ENCODE measurements at regions not wholly inside any gene's neighbourhood (a gene's known extent, or its start where the extent isn't known, plus 50 kb on each side); places are given as distances from the start of the nearest gene placed in this dataset.

DNA sequence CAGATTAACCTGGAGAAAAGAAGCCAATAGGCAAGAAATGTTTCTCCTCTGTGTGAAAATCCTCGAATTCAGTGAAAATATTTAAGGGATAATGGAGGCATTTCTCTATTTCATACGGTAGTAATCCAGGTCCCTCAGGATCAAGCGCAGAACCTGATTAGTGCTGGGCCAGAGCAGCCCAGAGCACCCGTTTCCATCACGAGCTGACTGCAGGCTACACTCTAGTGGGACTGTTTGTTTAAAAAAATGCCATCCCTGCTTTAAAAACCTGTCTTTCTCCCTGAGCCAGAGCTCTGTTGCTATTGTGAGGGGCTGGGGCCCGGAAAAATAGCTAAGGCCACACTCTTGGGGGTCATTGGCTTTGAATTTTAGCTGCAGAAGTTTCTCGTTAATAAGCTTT, 223.2 kb upstream of the E2F8 start:
- no peak for DNase-seq (ENCODE audit: low read depth, low spot score)
- Histone ChIP-seq H3K4me3 (no peak overlapping the region), H3K9me3 (ENCODE audit: low read depth, low read length) (no peaks in the 10 kb centered on the region), H3K9ac (ENCODE audit: insufficient read length) (no peak overlapping the region), H3K36me3 (ENCODE audit: insufficient read depth, low read length) (no peaks in the 10 kb centered on the region), H3K27ac (no peak overlapping the region)
- TF ChIP-seq FOXP2 (optimal IDR thresholded peaks at IDR 0.05; ENCODE audit: control extremely low read depth, extremely low read length, insufficient read depth) (no peak), POLR2AphosphoS5 (IDR thresholded peaks at IDR 0.05; ENCODE audit: borderline replicate concordance, low read depth, low read length) (no peak), EZH2 (IDR thresholded peaks at IDR 0.05) (no peak)

DNA sequence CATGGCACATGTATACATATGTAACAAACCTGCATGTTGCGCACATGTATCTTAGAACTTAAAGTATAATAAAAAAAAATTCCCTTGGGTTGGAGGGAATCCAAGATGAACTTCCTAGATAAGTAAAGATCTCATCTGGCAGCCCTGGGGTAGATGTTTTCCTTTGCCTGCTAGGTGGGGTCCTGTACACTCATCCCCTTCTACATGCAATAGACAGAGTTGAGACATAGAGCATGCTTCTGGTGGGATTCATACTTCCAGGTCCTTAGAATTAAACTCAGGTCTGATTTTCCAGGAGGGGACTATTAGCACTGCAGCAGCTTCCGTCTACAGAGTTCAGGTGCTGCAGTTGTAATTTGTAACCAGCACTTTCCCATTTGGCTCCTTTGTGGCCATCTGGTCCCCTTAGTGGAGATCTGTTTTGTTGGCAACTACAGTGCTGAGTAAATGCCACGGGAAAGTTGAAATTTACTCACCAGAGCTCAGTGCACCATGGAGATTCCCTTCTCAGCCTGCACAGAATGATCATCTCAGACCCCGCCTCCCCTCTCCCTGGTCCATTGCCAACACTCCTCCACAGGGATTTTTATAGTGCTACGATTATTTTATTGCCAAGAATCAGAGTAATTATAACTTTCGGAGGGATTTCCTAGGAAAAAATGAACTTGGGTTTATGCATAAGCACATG, 220.1 kb upstream of the E2F8 start:
- H3K27ac ChIP-seq = no peak overlapping the region
- DNase-seq (ENCODE audit: low read depth, low spot score) = no peak
- TF ChIP-seq FOXP2 (optimal IDR thresholded peaks at IDR 0.05; ENCODE audit: control extremely low read depth, extremely low read length, insufficient read depth) (no peak), POLR2AphosphoS5 (IDR thresholded peaks at IDR 0.05; ENCODE audit: borderline replicate concordance, low read depth, low read length) (no peak), EZH2 (IDR thresholded peaks at IDR 0.05) (no peak)
- no peaks in the 10 kb centered on the region for H3K36me3 ChIP-seq (ENCODE audit: insufficient read depth, low read length)
- H3K9ac ChIP-seq (ENCODE audit: insufficient read length) = no peak overlapping the region
- H3K4me3 ChIP-seq = no peak overlapping the region
- H3K9me3 ChIP-seq (ENCODE audit: low read depth, low read length) = no peaks in the 10 kb centered on the region

DNA sequence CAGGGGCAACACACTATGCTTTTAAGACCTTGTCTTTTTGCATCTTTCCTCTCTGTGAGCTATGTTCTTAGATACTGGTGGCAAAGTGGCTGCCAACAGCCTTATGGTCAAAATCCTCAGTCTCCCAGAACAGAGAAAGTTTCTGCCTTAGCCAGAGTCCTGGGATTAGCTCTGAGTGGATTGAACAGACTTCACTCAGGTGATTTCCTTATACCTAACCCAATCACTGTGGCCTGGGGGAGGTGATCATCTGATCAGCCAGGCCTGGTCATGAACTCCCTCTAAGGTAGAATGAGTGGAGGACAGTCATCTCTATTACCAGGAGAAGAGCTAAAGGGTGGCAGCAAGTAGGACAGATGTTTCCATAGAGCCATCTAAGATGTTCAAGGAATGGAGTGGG, 218.5 kb upstream of the E2F8 start:
- Histone ChIP-seq H3K9ac (ENCODE audit: insufficient read length) (no peak overlapping the region), H3K27ac (no peak overlapping the region), H3K9me3 (ENCODE audit: low read depth, low read length) (no peaks in the 10 kb centered on the region), H3K4me3 (no peak overlapping the region), H3K36me3 (ENCODE audit: insufficient read depth, low read length) (no peaks in the 10 kb centered on the region)
- DNase-seq (ENCODE audit: low read depth, low spot score) = no peak
- TF ChIP-seq POLR2AphosphoS5 (IDR thresholded peaks at IDR 0.05; ENCODE audit: borderline replicate concordance, low read depth, low read length) (no peak), FOXP2 (optimal IDR thresholded peaks at IDR 0.05; ENCODE audit: control extremely low read depth, extremely low read length, insufficient read depth) (no peak), EZH2 (IDR thresholded peaks at IDR 0.05) (no peak)

DNA sequence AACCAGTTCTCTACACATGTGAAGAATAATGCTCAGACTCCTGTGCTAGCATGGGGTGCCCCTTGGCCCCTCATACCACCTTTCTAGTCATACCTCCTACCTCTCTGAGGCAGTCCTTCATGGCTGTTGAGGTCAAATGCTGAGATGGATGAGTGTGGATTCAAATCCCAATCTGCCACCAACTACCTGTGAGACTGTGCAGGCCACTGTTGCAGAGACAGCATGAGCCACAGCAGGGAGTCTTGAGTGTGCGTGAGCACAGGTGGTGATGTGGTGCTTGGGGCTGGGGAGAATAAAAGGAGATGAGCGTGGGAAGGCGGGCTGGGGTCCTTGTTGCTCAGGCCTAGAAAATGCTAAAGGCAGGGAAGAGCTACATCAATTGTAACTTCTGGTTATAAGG, 218.0 kb upstream of the E2F8 start:
- TF ChIP-seq EZH2 (IDR thresholded peaks at IDR 0.05) (no peak), FOXP2 (optimal IDR thresholded peaks at IDR 0.05; ENCODE audit: control extremely low read depth, extremely low read length, insufficient read depth) (no peak), POLR2AphosphoS5 (IDR thresholded peaks at IDR 0.05; ENCODE audit: borderline replicate concordance, low read depth, low read length) (no peak)

DNA sequence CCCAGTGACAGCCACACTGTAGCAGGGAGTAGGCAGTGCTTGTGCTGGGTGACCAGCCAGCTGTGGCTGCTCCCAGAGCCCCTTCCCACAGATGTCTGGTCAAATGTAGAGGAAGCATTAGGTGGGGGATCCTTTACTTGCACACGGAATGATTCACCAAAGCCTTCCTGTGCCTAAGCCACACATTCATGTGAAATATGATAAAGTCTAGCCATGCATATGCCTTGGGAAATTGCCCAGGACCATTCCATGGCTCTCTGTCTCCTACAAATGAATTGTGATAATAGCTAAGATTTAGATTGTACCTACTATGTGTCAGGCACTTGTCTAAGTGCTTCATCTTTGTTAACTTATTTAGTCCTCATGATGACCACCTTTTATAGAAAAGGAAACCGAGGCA, 217.5 kb upstream of the E2F8 start:
- DNase-seq (ENCODE audit: low read depth, low spot score) = no peak
- Histone ChIP-seq H3K9me3 (ENCODE audit: low read depth, low read length) (no peaks in the 10 kb centered on the region), H3K36me3 (ENCODE audit: insufficient read depth, low read length) (no peaks in the 10 kb centered on the region), H3K27ac (no peak overlapping the region), H3K9ac (ENCODE audit: insufficient read length) (no peak overlapping the region), H3K4me3 (no peak overlapping the region)
- TF ChIP-seq EZH2 (IDR thresholded peaks at IDR 0.05) (no peak), FOXP2 (optimal IDR thresholded peaks at IDR 0.05; ENCODE audit: control extremely low read depth, extremely low read length, insufficient read depth) (no peak), POLR2AphosphoS5 (IDR thresholded peaks at IDR 0.05; ENCODE audit: borderline replicate concordance, low read depth, low read length) (no peak)

More for the DNA sequence above, 218.0 kb upstream of the E2F8 start:
- Histone ChIP-seq H3K36me3 (ENCODE audit: insufficient read depth, low read length) (no peaks in the 10 kb centered on the region), H3K4me3 (no peak overlapping the region), H3K27ac (no peak overlapping the region), H3K9me3 (ENCODE audit: low read depth, low read length) (no peaks in the 10 kb centered on the region), H3K9ac (ENCODE audit: insufficient read length) (no peak overlapping the region)
- DNase-seq (ENCODE audit: low read depth, low spot score) = no peak

DNA sequence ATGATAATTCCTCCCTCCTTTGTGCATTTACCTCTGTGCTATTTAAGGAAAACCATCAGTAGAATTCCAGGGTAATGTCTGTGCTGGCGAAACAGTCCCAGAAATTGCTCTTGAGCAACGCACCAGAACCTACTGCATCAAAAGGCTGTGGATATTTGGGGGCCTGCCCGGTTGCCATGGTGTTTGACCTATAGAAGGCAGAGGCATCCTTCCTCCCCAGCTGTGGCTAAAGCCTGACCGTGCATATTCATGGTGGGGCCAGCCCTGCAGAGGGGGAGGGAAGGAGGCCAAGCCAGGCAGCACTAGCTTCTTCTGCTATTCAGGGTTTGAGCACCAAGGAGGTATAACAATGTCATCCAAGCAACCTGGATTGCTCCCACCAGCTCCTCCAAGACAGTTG, 215.0 kb upstream of the E2F8 start:
- Histone ChIP-seq H3K27ac (no peak overlapping the region), H3K4me3 (no peak overlapping the region), H3K9me3 (ENCODE audit: low read depth, low read length) (no peaks in the 10 kb centered on the region), H3K36me3 (ENCODE audit: insufficient read depth, low read length) (no peaks in the 10 kb centered on the region), H3K9ac (ENCODE audit: insufficient read length) (no peak overlapping the region)
- no peak for DNase-seq (ENCODE audit: low read depth, low spot score)
- TF ChIP-seq FOXP2 (optimal IDR thresholded peaks at IDR 0.05; ENCODE audit: control extremely low read depth, extremely low read length, insufficient read depth) = no peak
- TF ChIP-seq POLR2AphosphoS5 (IDR thresholded peaks at IDR 0.05; ENCODE audit: borderline replicate concordance, low read depth, low read length) = no peak
- no peak for TF ChIP-seq EZH2 (IDR thresholded peaks at IDR 0.05)

DNA sequence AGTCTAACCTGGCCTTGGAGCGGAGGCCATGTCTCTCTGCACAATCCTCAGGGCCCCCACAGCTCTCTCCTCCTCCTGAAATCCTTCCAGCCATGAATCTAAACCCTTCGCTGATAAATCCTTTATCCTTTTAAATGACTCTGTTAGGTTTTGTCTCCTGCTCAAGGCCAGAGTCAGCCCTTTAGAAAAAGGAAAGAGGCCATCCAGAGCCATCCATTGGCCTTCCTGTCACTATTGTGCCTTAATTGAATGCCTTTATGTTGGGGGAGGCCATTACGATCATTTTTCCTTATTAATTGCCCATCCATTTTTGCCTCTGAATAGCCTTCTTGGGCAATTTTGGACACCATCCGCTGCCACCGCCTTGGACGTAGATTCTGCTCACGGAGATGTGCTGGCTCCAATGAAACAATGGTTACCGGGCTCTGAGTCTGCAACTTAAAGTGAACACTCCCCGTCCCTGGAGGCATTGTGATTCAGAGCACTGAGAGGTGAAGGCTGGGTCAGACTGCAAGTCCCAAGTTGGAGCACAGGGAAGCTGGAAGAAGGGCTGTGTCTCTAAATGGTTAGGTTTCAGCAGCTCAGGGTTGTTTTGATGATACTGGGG, 213.0 kb upstream of the E2F8 start:
- TF ChIP-seq EZH2 (IDR thresholded peaks at IDR 0.05) (no peak), POLR2AphosphoS5 (IDR thresholded peaks at IDR 0.05; ENCODE audit: borderline replicate concordance, low read depth, low read length) (no peak), FOXP2 (optimal IDR thresholded peaks at IDR 0.05; ENCODE audit: control extremely low read depth, extremely low read length, insufficient read depth) (no peak)
- Histone ChIP-seq H3K36me3 (ENCODE audit: insufficient read depth, low read length) (no peaks in the 10 kb centered on the region), H3K9ac (ENCODE audit: insufficient read length) (no peak overlapping the region), H3K9me3 (ENCODE audit: low read depth, low read length) (no peaks in the 10 kb centered on the region), H3K4me3 (no peak overlapping the region), H3K27ac (no peak overlapping the region)
- no peak for DNase-seq (ENCODE audit: low read depth, low spot score)

DNA sequence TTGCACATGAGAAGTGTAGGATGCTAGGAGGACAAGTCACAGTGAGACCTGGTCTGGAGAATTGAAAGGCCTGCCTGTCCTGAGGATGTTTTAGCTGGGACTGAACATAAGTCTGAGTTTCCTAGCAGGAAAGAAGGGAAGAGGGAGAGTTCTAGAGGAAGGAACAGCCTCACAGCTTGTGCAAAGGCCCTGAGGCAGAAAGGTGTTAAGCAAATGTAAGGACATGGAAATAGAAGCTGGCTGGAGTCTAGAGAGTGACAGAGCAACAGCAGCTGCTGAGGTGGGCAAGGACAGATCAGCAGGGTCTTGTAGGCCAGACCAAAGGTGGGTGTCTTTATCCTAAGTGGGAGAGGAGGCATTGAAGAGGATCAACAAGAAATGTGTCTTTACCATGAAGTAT, 210.9 kb upstream of the E2F8 start:
- Histone ChIP-seq H3K9me3 (ENCODE audit: low read depth, low read length) (no peaks in the 10 kb centered on the region), H3K9ac (ENCODE audit: insufficient read length) (no peak overlapping the region), H3K4me3 (no peak overlapping the region), H3K27ac (no peak overlapping the region), H3K36me3 (ENCODE audit: insufficient read depth, low read length) (no peaks in the 10 kb centered on the region)
- DNase-seq (ENCODE audit: low read depth, low spot score) = no peak
- TF ChIP-seq POLR2AphosphoS5 (IDR thresholded peaks at IDR 0.05; ENCODE audit: borderline replicate concordance, low read depth, low read length) (no peak), FOXP2 (optimal IDR thresholded peaks at IDR 0.05; ENCODE audit: control extremely low read depth, extremely low read length, insufficient read depth) (no peak), EZH2 (IDR thresholded peaks at IDR 0.05) (no peak)
